CD4-positive, alpha-beta memory T cell (primary cell): ENCODE measurements at regions not wholly inside any gene's neighbourhood (a gene's known extent, or its start where the extent isn't known, plus 50 kb on each side); places are given as distances from the start of the nearest gene placed in this dataset.

Source experiments
- CTCF ChIA-PET: fragments of 350-600 bp; sonication (Branson Sonifier 250); formaldehyde crosslinking; loops from one replicate; lab custom pipeline; 2021; ENCODE audit warnings: inconsistent platforms; ENCODE audit not compliant: partially characterized antibody; lab: Charles Lee
- POLR2A ChIA-PET: fragments of 350-600 bp; sonication (Branson Sonifier 250); formaldehyde crosslinking; loops from one replicate; lab custom pipeline; 2021; ENCODE audit not compliant: partially characterized antibody; lab: Charles Lee
- DNase-seq, 5 donors: peaks; one replicate each; pipeline versions ENCODE4 v3.0.0 to v3.0.0-alpha.2; 2020 to 2022; ENCODE audit warnings: mixed read lengths in 1 of 5
- H3K27ac ChIP-seq: one replicate; pipeline ENCODE4 v1.7.0; 2013; ENCODE audit warnings: low read depth, low read length
- H3K27me3 ChIP-seq: 2 replicates; pipeline ENCODE4 v1.7.0; 2013; ENCODE audit warnings: mild to moderate bottlenecking, low read length, moderate library complexity; ENCODE audit not compliant: insufficient read depth
- H3K36me3 ChIP-seq: 2 replicates; pipeline ENCODE4 v1.7.0; 2013; ENCODE audit warnings: mild to moderate bottlenecking, low read length, moderate library complexity; ENCODE audit not compliant: insufficient read depth
- H3K4me1 ChIP-seq: 2 replicates; pipeline ENCODE4 v1.7.0; 2013; ENCODE audit warnings: mild to moderate bottlenecking, low read length, moderate library complexity; ENCODE audit not compliant: insufficient read depth
- H3K4me3 ChIP-seq, 2 donors: one replicate each; pipeline ENCODE4 v1.7.0; 2013; ENCODE audit warnings: low read length in 2 of 2, mild to moderate bottlenecking in 1 of 2
- H3K9me3 ChIP-seq, 2 donors: one replicate each; pipeline ENCODE4 v1.7.0; 2013; ENCODE audit warnings: low read length in 2 of 2, control low read depth in 1 of 2; ENCODE audit not compliant: control insufficient read depth in 1 of 2
- H3K27ac Mint-ChIP-seq, 7 donors: one replicate each; pipeline ENCODE4 v1.8.0; 2020 to 2021; ENCODE audit warnings: mixed read lengths in 7 of 7, mild to moderate bottlenecking in 6 of 7, inconsistent platforms in 3 of 7, moderate library complexity in 3 of 7
- H3K27me3 Mint-ChIP-seq, 2 donors: one replicate each; pipeline ENCODE4 v1.8.0; 2020 to 2021; ENCODE audit warnings: mixed read lengths in 2 of 2
- H3K36me3 Mint-ChIP-seq, 2 donors: one replicate each; pipeline ENCODE4 v1.8.0; 2020 to 2021; ENCODE audit warnings: mixed read lengths in 2 of 2, inconsistent platforms in 1 of 2, mild to moderate bottlenecking in 1 of 2
- H3K4me1 Mint-ChIP-seq, 4 donors: one replicate each; pipeline ENCODE4 v1.8.0; 2020 to 2021; ENCODE audit warnings: mixed read lengths in 4 of 4, mild to moderate bottlenecking in 1 of 4
- H3K4me3 Mint-ChIP-seq, 8 donors: one replicate each; pipeline ENCODE4 v1.8.0; 2020 to 2021; ENCODE audit warnings: mixed read lengths in 8 of 8, mild to moderate bottlenecking in 7 of 8, moderate library complexity in 6 of 8, inconsistent platforms in 3 of 8
- H3K9me3 Mint-ChIP-seq, 8 donors: one replicate each; pipeline ENCODE4 v1.8.0; 2020 to 2021; ENCODE audit warnings: mixed read lengths in 8 of 8, mild to moderate bottlenecking in 5 of 8, inconsistent platforms in 3 of 8, moderate library complexity in 1 of 8
- intact Hi-C: fragments of 100-400 bp; cut with micrococcal nuclease; formaldehyde crosslinking; loops from one replicate; pipeline ENCODE4 v1.15.1; 2023

GRCh38 chr12:41972196-41972595 is 172.5 kb downstream of the GXYLT1 start:
- ChIA-PET CTCF (no interaction called here), POLR2A (no interaction called here)
- Mint-ChIP-seq H3K4me1 (no peaks in the 10 kb centered on the region), H3K9me3 (no peaks in the 10 kb centered on the region), H3K36me3 (no peaks in the 10 kb centered on the region), H3K4me3 (no peak overlapping the region), H3K27ac (no peak overlapping the region), H3K27me3 (no peaks in the 10 kb centered on the region)
- Histone ChIP-seq H3K27ac (no peak overlapping the region), H3K27me3 (no peaks in the 10 kb centered on the region), H3K4me1 (no peaks in the 10 kb centered on the region), H3K9me3 (no peaks in the 10 kb centered on the region), H3K4me3 (no peak overlapping the region), H3K36me3 (no peaks in the 10 kb centered on the region)
- intact Hi-C loops: no loop called here
- DNase-seq: no peak

- CTCF ChIA-PET: no interaction called here
These were observed 173.9 kb downstream of the GXYLT1 start for GRCh38 chr12:41970744-41971143.

GRCh38 chr12:41968599-41968998 is 176.1 kb downstream of the GXYLT1 start:
- H3K9me3 Mint-ChIP-seq: peaks cover 0 to 2% (median 0%) of the 10 kb centered on the region in 8 donors
- ChIA-PET POLR2A (no interaction called here), CTCF (no interaction called here)
- Histone ChIP-seq H3K4me1 (no peaks in the 10 kb centered on the region), H3K36me3 (no peaks in the 10 kb centered on the region), H3K9me3 (no peaks in the 10 kb centered on the region), H3K27ac (no peak overlapping the region), H3K27me3 (no peaks in the 10 kb centered on the region), H3K4me3 (no peak overlapping the region)
- H3K27ac Mint-ChIP-seq: no peak overlapping the region
- no peaks in the 10 kb centered on the region for H3K36me3 Mint-ChIP-seq
- H3K4me3 Mint-ChIP-seq: no peak overlapping the region
- H3K4me1 Mint-ChIP-seq: no peaks in the 10 kb centered on the region
- peaks cover 0 to 3% of the 10 kb centered on the region in 2 donors for H3K27me3 Mint-ChIP-seq
- DNase-seq: no peak
- intact Hi-C loops: no loop called here

More at GRCh38 chr12:41970744-41971143, 173.9 kb downstream of the GXYLT1 start:
- intact Hi-C loops: no loop called here
- no peak overlapping the region for H3K27ac ChIP-seq
- Mint-ChIP-seq H3K27me3 (no peaks in the 10 kb centered on the region), H3K9me3 (no peaks in the 10 kb centered on the region), H3K27ac (no peak overlapping the region), H3K4me1 (no peaks in the 10 kb centered on the region), H3K36me3 (no peaks in the 10 kb centered on the region), H3K4me3 (no peak overlapping the region)
- no peaks in the 10 kb centered on the region for H3K36me3 ChIP-seq
- POLR2A ChIA-PET: no interaction called here
- H3K4me1 ChIP-seq: no peaks in the 10 kb centered on the region
- no peak overlapping the region for H3K4me3 ChIP-seq
- DNase-seq: no peak
- H3K9me3 ChIP-seq: no peaks in the 10 kb centered on the region
- no peaks in the 10 kb centered on the region for H3K27me3 ChIP-seq

- Histone ChIP-seq H3K27me3 (no peaks in the 10 kb centered on the region), H3K4me3 (no peak overlapping the region), H3K27ac (no peak overlapping the region), H3K36me3 (no peaks in the 10 kb centered on the region), H3K9me3 (no peaks in the 10 kb centered on the region), H3K4me1 (no peaks in the 10 kb centered on the region)
- Mint-ChIP-seq H3K4me3 (no peak overlapping the region), H3K36me3 (no peaks in the 10 kb centered on the region), H3K4me1 (no peaks in the 10 kb centered on the region), H3K27ac (no peak overlapping the region), H3K9me3 (peaks cover 0 to 2% (median 0%) of the 10 kb centered on the region in 8 donors), H3K27me3 (peaks cover 0 to 3% of the 10 kb centered on the region in 2 donors)
- intact Hi-C loops: no loop called here
- POLR2A ChIA-PET: no interaction called here
- CTCF ChIA-PET: no interaction called here
- DNase-seq: no peak
These were observed 176.8 kb downstream of the GXYLT1 start for GRCh38 chr12:41967668-41968500.

GRCh38 chr12:41966916-41967315 is 177.8 kb downstream of the GXYLT1 start:
- POLR2A ChIA-PET: no interaction called here

GRCh38 chr12:41966001-41966400 is 178.7 kb downstream of the GXYLT1 start:
- Mint-ChIP-seq H3K27ac (no peak overlapping the region), H3K27me3 (peaks cover 0 to 3% of the 10 kb centered on the region in 2 donors), H3K4me1 (no peaks in the 10 kb centered on the region), H3K9me3 (peaks cover 0 to 2% (median 0%) of the 10 kb centered on the region in 8 donors), H3K36me3 (no peaks in the 10 kb centered on the region), H3K4me3 (no peak overlapping the region)
- Histone ChIP-seq H3K9me3 (no peaks in the 10 kb centered on the region), H3K27ac (no peak overlapping the region), H3K4me1 (no peaks in the 10 kb centered on the region), H3K4me3 (no peak overlapping the region), H3K27me3 (no peaks in the 10 kb centered on the region), H3K36me3 (no peaks in the 10 kb centered on the region)
- CTCF ChIA-PET: no interaction called here
- intact Hi-C loops: no loop called here
- POLR2A ChIA-PET: no interaction called here
- no peak for DNase-seq

More at GRCh38 chr12:41966916-41967315, 177.8 kb downstream of the GXYLT1 start:
- H3K4me1 ChIP-seq: no peaks in the 10 kb centered on the region
- peaks cover 0 to 2% (median 0%) of the 10 kb centered on the region in 8 donors for H3K9me3 Mint-ChIP-seq
- H3K27me3 Mint-ChIP-seq: peaks cover 0 to 3% of the 10 kb centered on the region in 2 donors
- no peak for DNase-seq
- no peak overlapping the region for H3K4me3 Mint-ChIP-seq
- CTCF ChIA-PET: no interaction called here
- intact Hi-C loops: no loop called here
- H3K36me3 ChIP-seq: no peaks in the 10 kb centered on the region
- H3K36me3 Mint-ChIP-seq: no peaks in the 10 kb centered on the region
- no peak overlapping the region for H3K4me3 ChIP-seq
- H3K27ac Mint-ChIP-seq: no peak overlapping the region
- no peaks in the 10 kb centered on the region for H3K27me3 ChIP-seq
- no peaks in the 10 kb centered on the region for H3K4me1 Mint-ChIP-seq
- H3K9me3 ChIP-seq: no peaks in the 10 kb centered on the region
- H3K27ac ChIP-seq: no peak overlapping the region

- Mint-ChIP-seq H3K36me3 (no peaks in the 10 kb centered on the region), H3K4me3 (no peak overlapping the region), H3K4me1 (no peaks in the 10 kb centered on the region), H3K27me3 (peaks cover 0 to 3% of the 10 kb centered on the region in 2 donors), H3K27ac (no peak overlapping the region), H3K9me3 (peaks cover 0 to 2% (median 0%) of the 10 kb centered on the region in 8 donors)
- H3K27me3 ChIP-seq: no peaks in the 10 kb centered on the region
- intact Hi-C loops: no loop called here
- no peaks in the 10 kb centered on the region for H3K4me1 ChIP-seq
- POLR2A ChIA-PET: no interaction called here
- no peak overlapping the region for H3K27ac ChIP-seq
- no peak overlapping the region for H3K4me3 ChIP-seq
- no peak for DNase-seq
- CTCF ChIA-PET: no interaction called here
- H3K9me3 ChIP-seq: no peaks in the 10 kb centered on the region
- no peaks in the 10 kb centered on the region for H3K36me3 ChIP-seq
These were observed 181.3 kb downstream of the GXYLT1 start for GRCh38 chr12:41963398-41963797.
